Activated naive CD8-positive, alpha-beta T cell treated with anti-CD3 and anti-CD28 coated beads, Interleukin-2, amount 50 U/mL, for 24 hours (primary cell): ENCODE measurements at regions not wholly inside any gene's neighbourhood (a gene's known extent, or its start where the extent isn't known, plus 50 kb on each side); places are given as distances from the start of the nearest gene placed in this dataset.

Experiments used
- ATAC-seq: fragments of 150-1000 bp; cut with Tn5 transposase; one replicate; pipeline ENCODE4 v1.10.0; 2021
- DNase-seq: peaks from one replicate; pipeline ENCODE4 v3.0.0; 2021
- H3K27ac Mint-ChIP-seq: one replicate; pipeline ENCODE4 v1.8.0; 2021; ENCODE audit warnings: mild to moderate bottlenecking, mixed read lengths
- H3K27me3 Mint-ChIP-seq: one replicate; pipeline ENCODE4 v1.8.0; 2021; ENCODE audit warnings: mixed read lengths
- H3K36me3 Mint-ChIP-seq: one replicate; pipeline ENCODE4 v1.8.0; 2021; ENCODE audit warnings: low read depth, mixed read lengths
- H3K4me1 Mint-ChIP-seq: one replicate; pipeline ENCODE4 v1.8.0; 2021; ENCODE audit warnings: mixed read lengths
- H3K4me3 Mint-ChIP-seq: one replicate; pipeline ENCODE4 v1.8.0; 2021; ENCODE audit warnings: mild to moderate bottlenecking, moderate library complexity, mixed read lengths
- H3K9me3 Mint-ChIP-seq: one replicate; pipeline ENCODE4 v1.8.0; 2021; ENCODE audit warnings: mixed read lengths

- no peak overlapping the region for H3K4me3 Mint-ChIP-seq
- no peaks in the 10 kb centered on the region for H3K4me1 Mint-ChIP-seq
- H3K36me3 Mint-ChIP-seq, result no peaks in the 10 kb centered on the region
- no peak overlapping the region for H3K27ac Mint-ChIP-seq
- ATAC-seq (no peak), DNase-seq (no peak)
- H3K27me3 Mint-ChIP-seq, result no peaks in the 10 kb centered on the region
- peaks cover 21% of the 10 kb centered on the region for H3K9me3 Mint-ChIP-seq
Measured at GRCh38 chr12:23464241-23464812, 485.1 kb downstream of the SOX5 start.

- ATAC-seq, result no peak
- Mint-ChIP-seq H3K27ac (no peak overlapping the region), H3K36me3 (no peaks in the 10 kb centered on the region), H3K9me3 (peaks cover 10% of the 10 kb centered on the region), H3K4me1 (no peaks in the 10 kb centered on the region), H3K4me3 (no peak overlapping the region), H3K27me3 (no peaks in the 10 kb centered on the region)
- no peak for DNase-seq
Measured at GRCh38 chr12:23472329-23472971, 477.0 kb downstream of the SOX5 start.

GRCh38 chr12:23473071-23473470, 476.4 kb downstream of the SOX5 start:
- Mint-ChIP-seq H3K27me3 (no peaks in the 10 kb centered on the region), H3K36me3 (no peaks in the 10 kb centered on the region), H3K27ac (no peak overlapping the region), H3K9me3 (peaks cover 9% of the 10 kb centered on the region), H3K4me3 (no peak overlapping the region), H3K4me1 (no peaks in the 10 kb centered on the region)
- DNase-seq, result no peak
- no peak for ATAC-seq

GRCh38 chr12:23474438-23474976, 475.0 kb downstream of the SOX5 start:
- DNase-seq (no peak), ATAC-seq (peak; percentile 33)
- Mint-ChIP-seq H3K27me3 (no peaks in the 10 kb centered on the region), H3K27ac (no peak overlapping the region), H3K4me1 (no peaks in the 10 kb centered on the region), H3K36me3 (no peaks in the 10 kb centered on the region), H3K9me3 (peaks cover 14% of the 10 kb centered on the region), H3K4me3 (no peak overlapping the region)
